Retinal pigment epithelial cell (primary cell): ENCODE measurements at regions not wholly inside any gene's neighbourhood (a gene's known extent, or its start where the extent isn't known, plus 50 kb on each side); places are given as distances from the start of the nearest gene placed in this dataset.
"Not testable (repeated sequence)": the region's sequence is repeated elsewhere in the genome, so short reads cannot be mapped to it uniquely, and the experiment has no call there.

ENCODE experiments used
- DNase-seq: peaks from one replicate; pipeline ENCODE4 v3.0.0-alpha.2; 2010; ENCODE audit warnings: low read depth
- H3K4me3 ChIP-seq: 2 replicates; pipeline ENCODE4 v1.5.1; 2011; ENCODE audit warnings: mild to moderate bottlenecking, low read length, control low read depth, moderate library complexity
- TF ChIP-seq, protein P1 (sequence below): conservative IDR thresholded peaks from 2 replicates; pipeline ENCODE4 v1.5.1; 2011; ENCODE audit warnings: low read depth, low read length, control low read depth, inconsistent platforms

DNA sequence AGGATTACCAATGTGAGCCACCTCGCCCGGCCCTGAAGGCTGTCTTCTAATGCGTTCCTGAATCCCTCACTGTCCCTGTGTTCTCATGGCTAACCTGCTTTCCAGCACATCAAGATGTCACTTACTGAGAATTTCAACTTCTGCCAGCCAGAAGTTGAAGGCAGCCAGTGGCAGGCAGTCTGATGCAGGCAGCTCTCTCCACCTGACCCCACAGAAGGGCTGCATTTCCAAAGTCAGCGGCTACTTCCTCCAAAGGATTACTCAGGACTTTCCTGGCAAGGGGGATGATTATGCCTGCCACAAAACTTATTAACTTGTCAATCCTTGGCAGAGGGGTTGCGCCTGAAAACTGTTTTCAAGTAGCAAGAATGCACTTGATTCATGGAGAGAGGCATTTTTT lies 1219.4 kb downstream of the TYW1 start:
- DNase-seq, result peak; percentile 89
- TF ChIP-seq, protein P1, sequence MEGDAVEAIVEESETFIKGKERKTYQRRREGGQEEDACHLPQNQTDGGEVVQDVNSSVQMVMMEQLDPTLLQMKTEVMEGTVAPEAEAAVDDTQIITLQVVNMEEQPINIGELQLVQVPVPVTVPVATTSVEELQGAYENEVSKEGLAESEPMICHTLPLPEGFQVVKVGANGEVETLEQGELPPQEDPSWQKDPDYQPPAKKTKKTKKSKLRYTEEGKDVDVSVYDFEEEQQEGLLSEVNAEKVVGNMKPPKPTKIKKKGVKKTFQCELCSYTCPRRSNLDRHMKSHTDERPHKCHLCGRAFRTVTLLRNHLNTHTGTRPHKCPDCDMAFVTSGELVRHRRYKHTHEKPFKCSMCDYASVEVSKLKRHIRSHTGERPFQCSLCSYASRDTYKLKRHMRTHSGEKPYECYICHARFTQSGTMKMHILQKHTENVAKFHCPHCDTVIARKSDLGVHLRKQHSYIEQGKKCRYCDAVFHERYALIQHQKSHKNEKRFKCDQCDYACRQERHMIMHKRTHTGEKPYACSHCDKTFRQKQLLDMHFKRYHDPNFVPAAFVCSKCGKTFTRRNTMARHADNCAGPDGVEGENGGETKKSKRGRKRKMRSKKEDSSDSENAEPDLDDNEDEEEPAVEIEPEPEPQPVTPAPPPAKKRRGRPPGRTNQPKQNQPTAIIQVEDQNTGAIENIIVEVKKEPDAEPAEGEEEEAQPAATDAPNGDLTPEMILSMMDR, result no peak

DNA sequence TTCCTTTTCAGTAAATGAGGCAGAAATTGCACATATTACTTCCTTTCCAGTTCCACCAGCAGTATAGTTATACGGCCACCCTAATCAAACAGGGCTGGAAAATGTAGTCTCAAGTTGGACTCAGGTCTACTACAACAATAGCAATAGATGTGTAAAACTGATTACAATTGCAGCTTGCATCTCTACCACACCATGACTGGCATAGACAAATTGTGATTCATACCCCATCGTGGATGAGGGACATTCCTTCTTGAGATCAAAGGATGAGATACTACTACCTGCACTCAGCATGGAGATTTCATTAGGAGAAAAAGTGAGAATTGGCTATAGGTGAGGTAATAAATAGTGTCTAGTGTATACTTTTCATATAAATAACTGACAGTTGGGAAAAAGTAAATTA lies 1220.8 kb downstream of the TYW1 start:
- no peak overlapping the region for H3K4me3 ChIP-seq
- no peak for DNase-seq
- TF ChIP-seq, protein P1, result no peak

More for the DNA sequence above, 1219.4 kb downstream of the TYW1 start:
- no peak overlapping the region for H3K4me3 ChIP-seq

DNA sequence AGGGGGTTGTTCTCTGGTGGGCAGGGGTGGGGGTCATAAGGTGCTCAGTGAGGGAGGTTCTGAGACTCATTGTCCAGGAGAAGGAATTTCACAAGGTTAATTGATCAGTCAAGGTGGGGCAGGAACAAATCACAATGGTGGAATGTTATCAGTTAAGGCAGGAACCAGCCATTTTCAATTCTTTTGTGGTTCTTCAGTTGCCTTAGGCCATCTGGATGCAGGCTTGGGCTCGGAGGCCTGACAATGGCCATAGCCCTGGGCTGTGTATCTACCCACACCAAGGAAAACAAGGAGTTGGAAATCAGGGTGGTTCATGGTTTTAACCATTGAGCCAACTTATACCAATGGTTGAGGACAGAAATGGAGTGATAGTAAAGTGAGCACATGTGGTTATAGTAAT lies 1221.8 kb downstream of the TYW1 start:
- TF ChIP-seq, protein P1, result no peak
- H3K4me3 ChIP-seq, result no peak overlapping the region
- no peak for DNase-seq

DNA sequence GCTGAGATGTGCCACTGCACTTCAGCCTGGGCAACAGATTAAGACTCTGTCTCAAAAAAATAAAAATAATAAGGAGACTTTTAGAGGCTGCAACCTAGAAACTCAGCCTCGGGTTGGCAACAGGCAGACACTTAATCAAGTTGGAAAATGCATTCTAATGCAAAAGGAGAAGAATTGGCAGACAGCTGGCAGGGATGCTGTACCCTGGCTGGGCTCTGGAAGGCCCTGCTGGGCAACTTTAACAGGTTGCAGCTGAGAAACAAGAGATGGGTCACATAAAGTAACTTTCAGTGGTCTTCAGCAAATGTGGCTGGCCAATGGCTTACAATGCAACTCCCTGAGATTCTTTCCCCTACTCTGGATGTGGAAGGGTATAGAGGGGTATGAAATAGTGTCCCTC lies 1225.7 kb downstream of the TYW1 start:
- no peak overlapping the region for H3K4me3 ChIP-seq
- no peak for DNase-seq
- TF ChIP-seq, protein P1, result no peak

DNA sequence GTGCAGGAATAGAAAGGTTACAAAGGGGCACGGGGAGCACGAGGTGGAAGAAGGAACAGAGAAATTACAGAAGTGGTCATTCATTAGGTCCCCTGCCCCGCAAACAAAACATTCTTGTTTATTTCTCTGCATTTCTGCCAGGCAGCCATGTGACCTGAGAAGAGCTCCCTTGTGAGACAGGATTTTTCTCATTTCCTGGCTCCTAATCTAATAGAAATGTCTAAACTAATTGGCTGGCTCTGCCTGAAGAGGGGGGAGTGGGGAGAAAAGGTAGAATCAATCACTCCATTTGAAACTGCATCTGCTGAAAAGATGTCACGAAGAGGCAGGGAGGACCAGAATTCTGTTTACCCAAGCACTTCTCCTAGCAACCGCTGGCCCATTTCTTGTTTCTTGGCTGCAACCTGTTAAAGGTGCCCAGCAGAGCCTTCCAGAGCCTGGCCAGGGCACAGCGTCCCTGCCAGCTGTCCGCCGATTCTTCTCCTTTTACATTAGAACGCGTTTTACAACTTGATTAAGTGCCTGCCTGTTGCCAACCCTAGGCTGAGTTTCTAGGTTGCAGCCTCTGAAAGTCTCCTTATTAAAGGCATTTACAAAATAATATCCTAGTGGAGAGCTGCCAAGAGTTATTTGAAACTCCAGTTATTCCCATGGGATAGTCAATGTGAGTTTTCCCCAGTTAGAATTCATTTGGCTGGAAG lies 1227.6 kb downstream of the TYW1 start:
- TF ChIP-seq, protein P1, result no peak
- H3K4me3 ChIP-seq, result no peak overlapping the region
- DNase-seq, result no peak

DNA sequence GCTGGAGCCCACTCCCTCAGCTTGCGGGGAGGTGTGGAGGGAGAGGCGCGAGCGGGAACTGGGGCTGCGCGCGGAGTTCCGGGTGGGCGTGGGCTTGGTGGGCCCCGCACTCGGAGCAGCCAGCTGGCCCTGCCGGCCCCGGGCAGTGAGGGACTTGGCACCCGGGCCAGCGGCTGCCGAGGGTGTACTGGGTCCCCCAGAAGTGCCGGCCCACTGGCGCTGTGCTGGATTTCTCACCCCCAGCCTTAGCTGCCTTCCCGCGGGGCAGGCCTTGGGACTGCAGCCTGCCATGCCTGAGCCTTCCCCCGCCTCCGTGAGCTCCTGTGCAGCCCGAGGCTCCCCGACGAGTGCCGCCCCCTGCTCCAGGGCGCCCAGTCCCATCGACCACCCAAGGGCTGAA lies 1234.4 kb downstream of the TYW1 start:
- not testable (repeated sequence) for H3K4me3 ChIP-seq, DNase-seq

DNA sequence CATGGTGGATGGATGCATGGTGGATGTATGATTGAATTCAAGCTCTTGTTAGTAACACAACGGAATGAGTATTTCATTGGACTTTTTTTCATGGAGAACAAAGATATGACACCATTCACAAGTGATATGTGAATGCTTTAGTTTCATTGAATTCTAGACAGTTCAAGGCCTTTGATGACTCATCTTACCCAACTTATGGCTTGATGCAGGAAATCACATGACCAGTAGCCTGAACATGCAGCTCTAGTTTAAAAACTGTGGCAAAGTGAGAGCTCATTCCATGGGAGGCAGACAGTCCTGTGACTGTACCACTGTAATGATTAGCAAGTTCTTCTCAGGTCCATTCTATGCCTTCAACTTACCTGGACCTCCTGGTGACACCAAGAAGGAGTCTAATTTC lies 1239.3 kb downstream of the TYW1 start:
- no peak overlapping the region for H3K4me3 ChIP-seq
- DNase-seq, result no peak
- TF ChIP-seq, protein P1, result no peak
